ENCODE measurements at regions not wholly inside any gene's neighbourhood (a gene's known extent, or its start where the extent isn't known, plus 50 kb on each side); places are given as distances from the start of the nearest gene placed in this dataset.

- H3K36me3 Mint-ChIP-seq (ENCODE audit: insufficient read depth in 1 of 3, low read depth in 3 of 3): no peaks in the 10 kb centered on the region
- Histone ChIP-seq H3K56ac (ENCODE audit: insufficient read length, low read depth, low read length) (no peak overlapping the region), H4K91ac (ENCODE audit: insufficient read length, low read depth, low read length) (no peak overlapping the region), H3K9me3 (ENCODE audit: control insufficient read depth, low read depth, low read length) (no peaks in the 10 kb centered on the region), H3K4me2 (ENCODE audit: insufficient read depth, insufficient read length, low read length) (no peak overlapping the region), H3K4me1 (ENCODE audit: insufficient read depth, low read length) (no peaks in the 10 kb centered on the region), H2BK20ac (ENCODE audit: low read depth, low read length, poor library complexity, severe bottlenecking) (no peak overlapping the region), H2AFZ (ENCODE audit: low read length) (no peak overlapping the region), H3T11ph (ENCODE audit: low read length) (no peak overlapping the region), H3K14ac (ENCODE audit: insufficient read depth, low read length) (no peak overlapping the region), H4K20me1 (ENCODE audit: control insufficient read depth, insufficient read depth, insufficient read length) (no peaks in the 10 kb centered on the region), H3K27me3 (ENCODE audit: insufficient read depth, low read length) (no peaks in the 10 kb centered on the region), H2BK120ac (ENCODE audit: low read depth, low read length, poor library complexity, severe bottlenecking) (no peak overlapping the region), H3K18ac (ENCODE audit: insufficient read length, low read depth, low read length) (no peak overlapping the region), H3K23ac (ENCODE audit: insufficient read length, low read depth, low read length) (no peak overlapping the region), H2BK15ac (ENCODE audit: low read depth, low read length) (no peak overlapping the region), H3K9ac (ENCODE audit: extremely low read depth, insufficient read length, low read length) (no peak overlapping the region), H2AK5ac (ENCODE audit: insufficient read length, low read length) (no peak overlapping the region), H3K79me1 (ENCODE audit: insufficient read depth, low read depth, low read length, poor library complexity, severe bottlenecking) (no peaks in the 10 kb centered on the region), H3K79me2 (ENCODE audit: insufficient read depth, low read length) (no peaks in the 10 kb centered on the region), H3K23me2 (ENCODE audit: insufficient read length, low read depth, low read length, poor library complexity, severe bottlenecking) (no peaks in the 10 kb centered on the region), H3K4ac (ENCODE audit: low read depth, low read length) (no peak overlapping the region), H4K8ac (replicated peaks; ENCODE audit: insufficient read length, low read depth, low read length) (no peak overlapping the region), H4K5ac (ENCODE audit: insufficient read length, low read depth, low read length) (no peak overlapping the region), H2BK12ac (ENCODE audit: insufficient read length, low read depth, low read length) (no peak overlapping the region), H3K27ac (ENCODE audit: insufficient read length, low read depth, low read length) (no peak overlapping the region), H2BK5ac (ENCODE audit: insufficient read length, low read length) (no peak overlapping the region)
- no peaks in the 10 kb centered on the region; a peak in 1 of 4 replicates for H3K4me1 Mint-ChIP-seq
- no peak overlapping the region for H3K4me3 Mint-ChIP-seq
- peaks cover 7% of the 10 kb centered on the region for H3K27me3 Mint-ChIP-seq (ENCODE audit: low read depth)
- H3K27ac Mint-ChIP-seq: 0 out of 7 replicates have a peak overlapping the region, but pooled peaks of 1 of the 3 experiments have one; percentile 44
- TF ChIP-seq CTCF (conservative IDR thresholded peaks at IDR 0.05): no peak
- no peaks in the 10 kb centered on the region; a peak in 1 of 5 replicates for H3K9me3 Mint-ChIP-seq
- no peak for DNase-seq
- no CpG with 5 or more reads among the region's 4 CpGs for WGBS (ENCODE audit: extremely low coverage, insufficient read length, low lambda C conversion rate)
These were observed 200.0 kb upstream of the PMEPA1 start for GRCh38 chr20:57909763-57910331.
